NCI-H2196 treated with DMSO at 0.1 percent for 48 hours (cell line): ENCODE measurements at regions not wholly inside any gene's neighbourhood (a gene's known extent, or its start where the extent isn't known, plus 50 kb on each side); places are given as distances from the start of the nearest gene placed in this dataset.

Source experiments
- DNase-seq: peaks from one replicate; lab custom pipeline; 2025; ENCODE audit not compliant: unreplicated experiment; lab: John Stamatoyannopoulos, UW

DNA sequence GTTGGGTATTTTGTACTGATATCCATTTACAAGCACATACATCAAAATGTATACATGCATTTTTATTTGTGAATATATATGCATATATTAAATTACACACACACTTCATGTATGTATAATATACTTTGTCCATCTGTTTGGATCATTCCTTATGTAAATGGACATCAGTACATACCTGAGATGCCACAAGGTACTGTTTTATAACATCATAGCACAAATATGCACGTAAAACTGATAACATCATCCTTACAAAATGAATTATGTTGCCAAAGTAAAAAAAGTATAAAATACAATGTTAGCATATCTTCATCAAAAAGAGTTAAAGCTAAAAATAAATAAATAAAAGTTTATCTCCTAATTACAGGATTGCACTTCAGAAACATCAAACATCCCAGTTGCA is 634.8 kb upstream of the UBE2E2 start:
- DNase-seq, result no peak

DNA sequence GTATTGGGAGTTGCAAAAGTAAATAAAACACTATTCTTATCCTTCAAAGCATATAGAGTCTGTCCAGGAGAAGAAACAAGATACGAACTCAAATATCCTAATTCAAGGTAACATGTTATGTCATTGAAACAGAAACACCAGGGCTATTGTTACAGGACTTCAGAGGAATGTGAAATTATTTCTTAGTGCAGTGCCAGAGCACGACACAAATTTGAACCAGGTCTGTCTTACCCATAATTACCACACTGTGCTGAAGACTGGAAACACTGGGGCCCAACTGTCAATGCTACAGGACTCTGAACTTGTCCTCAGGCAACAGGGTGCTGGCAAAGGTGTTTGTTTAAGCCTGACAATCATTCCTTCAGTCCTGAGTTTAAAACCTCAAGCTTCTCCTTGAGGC is 633.6 kb upstream of the UBE2E2 start:
- no peak for DNase-seq

DNA sequence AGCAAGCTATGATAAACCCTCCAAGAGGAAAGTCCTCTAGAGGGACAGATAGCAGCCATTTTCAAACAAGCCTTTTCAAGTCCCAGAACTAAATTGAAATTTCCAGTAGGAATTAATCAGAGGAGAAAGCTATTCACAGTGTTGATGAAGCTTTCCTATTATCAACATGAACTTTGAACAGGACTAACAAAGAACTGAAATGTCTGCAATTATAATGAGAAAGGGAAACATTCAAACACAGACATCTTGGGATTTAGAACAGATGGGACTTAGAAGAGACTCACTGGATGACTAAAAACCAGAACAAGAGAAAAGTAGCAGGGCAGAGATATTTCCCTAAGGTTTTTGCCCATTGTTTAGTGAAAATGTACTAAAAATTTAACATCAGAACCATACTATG is 622.1 kb upstream of the UBE2E2 start:
- no peak for DNase-seq

DNA sequence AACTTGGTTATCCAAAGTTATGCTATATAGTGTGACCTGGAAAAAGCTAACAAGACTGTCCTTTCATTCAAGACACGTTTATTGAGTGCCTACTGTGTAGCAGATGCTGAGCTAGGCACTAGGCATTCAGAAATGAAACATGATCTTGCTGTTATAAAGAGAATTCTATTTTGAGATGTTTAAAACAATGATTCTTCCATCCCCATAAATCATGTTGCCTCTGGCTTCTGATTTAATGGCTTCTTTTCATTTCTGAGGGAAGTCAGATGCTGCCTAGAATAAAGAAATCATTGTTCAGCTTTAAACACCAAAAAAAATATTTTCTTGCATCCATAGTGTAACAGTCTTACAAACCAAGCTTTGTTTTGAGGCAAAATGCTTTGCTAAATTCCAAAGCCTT is 620.9 kb upstream of the UBE2E2 start:
- DNase-seq, result no peak

DNA sequence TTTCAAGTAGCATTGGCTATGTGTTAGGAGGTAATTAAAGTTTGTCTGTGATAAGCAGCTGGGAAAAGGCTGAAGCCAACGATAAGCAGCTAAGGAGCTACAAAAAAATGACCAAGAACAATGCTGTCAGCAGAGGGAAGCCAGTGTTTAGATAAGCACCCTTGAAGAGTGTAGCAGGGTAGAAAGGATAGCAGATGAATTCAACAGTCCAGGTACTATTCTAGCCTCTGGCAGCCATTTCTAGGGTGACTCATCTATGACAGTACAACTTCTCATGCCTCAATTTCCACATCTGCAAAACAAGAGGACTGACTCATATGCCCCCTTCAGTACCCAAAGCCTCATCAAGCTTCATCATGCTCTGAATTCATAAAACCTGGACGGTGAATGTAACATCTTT is 617.6 kb upstream of the UBE2E2 start:
- no peak for DNase-seq

DNA sequence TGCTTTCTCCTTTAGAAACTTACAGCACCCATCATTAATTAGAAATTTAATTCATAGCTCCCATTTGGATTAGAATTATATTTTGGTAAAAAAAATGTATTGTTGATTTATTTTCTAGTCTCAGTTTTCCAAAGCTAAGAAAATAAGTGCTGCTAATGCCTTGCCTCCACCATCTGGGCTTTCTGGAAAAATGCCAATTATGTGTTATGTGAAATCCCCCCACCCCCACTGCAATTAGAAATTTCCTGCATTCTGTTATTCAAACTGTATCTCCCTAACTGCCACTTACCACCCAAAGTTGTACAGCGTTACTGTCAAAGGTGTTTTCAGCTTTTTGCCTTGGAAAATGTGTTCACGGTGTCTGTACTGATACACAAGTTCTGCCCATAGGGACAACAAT is 617.2 kb upstream of the UBE2E2 start:
- DNase-seq, result no peak

DNA sequence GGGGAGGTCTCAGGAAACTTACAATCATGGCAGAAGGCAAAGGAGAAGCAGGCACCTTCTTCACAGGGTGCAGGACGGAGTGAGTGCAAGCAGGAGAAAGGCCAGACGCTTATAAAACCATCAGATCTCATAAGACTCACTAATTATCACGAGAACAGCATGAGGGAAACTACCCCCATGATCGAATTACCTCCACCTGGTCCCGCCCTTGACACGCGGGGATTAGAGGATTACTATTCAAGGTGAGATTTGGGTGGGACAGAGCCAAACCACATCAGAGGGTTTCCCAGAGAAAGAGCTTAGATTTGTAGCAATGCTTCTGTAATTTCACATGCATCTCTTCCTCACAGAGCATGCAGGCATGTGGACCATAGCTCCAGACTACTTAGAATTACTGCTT is 615.7 kb upstream of the UBE2E2 start:
- DNase-seq, result no peak

DNA sequence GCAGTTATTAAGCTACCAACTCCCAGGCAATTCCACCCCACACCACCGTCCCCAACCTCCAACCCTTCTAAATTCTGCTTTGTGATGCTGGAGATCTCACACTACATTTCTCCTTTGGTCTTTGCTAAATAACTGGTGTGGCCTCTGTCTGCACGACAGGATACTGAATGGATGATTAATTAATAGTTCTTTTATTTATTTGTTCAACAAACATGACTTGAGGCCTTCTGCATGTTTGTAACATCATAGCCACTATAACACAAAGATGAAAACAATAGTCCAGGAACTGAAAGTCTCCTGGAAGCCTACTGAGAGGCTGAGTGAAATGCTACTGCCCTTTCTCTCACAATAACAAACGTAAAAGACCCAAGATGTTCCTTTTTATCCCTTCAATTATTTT is 609.5 kb upstream of the UBE2E2 start:
- no peak for DNase-seq

DNA sequence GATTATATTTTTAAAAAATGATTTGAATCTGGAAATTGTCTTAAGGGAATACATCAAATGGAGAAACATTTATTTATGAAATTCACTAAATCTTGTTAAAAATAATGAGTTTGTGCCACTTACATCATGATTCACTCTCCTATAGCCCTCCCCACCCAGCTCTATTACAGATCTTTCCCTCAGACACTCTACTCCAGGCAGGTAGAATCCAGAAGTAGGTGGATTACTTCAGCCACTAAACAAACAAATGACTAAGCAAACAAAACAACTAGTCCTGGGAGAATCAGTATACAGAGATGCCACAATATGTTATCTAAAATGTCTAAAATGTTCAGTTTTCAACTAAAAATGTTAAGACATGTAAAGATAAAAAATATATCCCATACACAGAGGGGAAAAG is 608.1 kb upstream of the UBE2E2 start:
- DNase-seq, result no peak

DNA sequence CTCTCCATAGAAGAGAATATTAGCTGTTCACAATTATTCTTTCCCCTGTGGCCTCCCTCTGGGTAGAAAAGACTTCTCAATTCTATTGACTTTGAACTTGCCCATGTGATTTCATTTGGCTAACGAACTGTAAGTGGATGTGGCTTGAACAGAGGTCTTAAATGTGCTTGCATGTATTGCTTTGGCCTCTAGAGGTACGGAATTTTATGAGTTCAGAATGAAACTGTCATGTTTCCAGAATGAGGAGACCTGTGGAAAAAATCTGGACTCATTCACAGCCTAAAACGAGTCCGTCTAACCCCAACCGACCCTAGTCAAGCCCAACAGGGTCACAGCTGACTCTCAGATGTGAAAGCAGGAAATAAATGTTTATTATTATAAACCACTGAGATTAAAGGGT is 596.7 kb upstream of the UBE2E2 start:
- DNase-seq, result no peak

DNA sequence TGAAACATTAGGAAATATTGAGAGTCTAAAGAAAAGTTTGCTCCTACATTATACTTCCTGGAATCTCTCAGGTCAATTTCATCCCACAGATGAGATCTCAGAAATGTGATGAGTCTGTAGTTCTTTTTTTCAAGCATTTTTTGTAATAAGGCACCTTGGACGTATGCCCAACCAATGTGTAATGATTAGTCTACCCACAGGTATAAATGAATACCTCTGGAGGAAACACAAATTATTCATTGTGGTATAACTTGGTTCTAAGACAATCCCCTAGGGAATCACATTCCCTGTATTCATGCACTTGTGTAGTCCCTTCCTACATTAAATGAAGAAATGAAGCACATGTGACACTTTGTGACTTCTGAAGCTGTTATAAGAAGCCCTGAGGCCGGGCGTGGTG is 596.2 kb upstream of the UBE2E2 start:
- no peak for DNase-seq

DNA sequence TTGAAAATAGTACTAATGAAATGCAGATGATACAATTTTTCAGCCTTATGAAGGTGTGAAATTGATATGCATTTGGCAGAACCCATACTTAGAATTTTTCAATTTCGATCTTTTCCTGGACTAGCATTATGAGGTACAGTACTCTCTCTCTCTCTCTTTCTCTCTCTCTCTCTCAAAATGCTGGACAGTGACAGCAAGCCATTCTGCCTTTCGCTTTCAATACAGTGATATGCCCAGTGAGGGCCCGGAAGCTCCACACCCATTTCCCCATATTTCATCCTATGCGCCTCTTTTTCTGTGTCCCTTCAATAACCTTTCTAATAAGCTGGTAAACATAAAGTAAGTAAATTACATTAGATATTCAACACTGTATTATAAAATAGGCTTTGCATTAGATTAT is 595.0 kb upstream of the UBE2E2 start:
- DNase-seq, result no peak

DNA sequence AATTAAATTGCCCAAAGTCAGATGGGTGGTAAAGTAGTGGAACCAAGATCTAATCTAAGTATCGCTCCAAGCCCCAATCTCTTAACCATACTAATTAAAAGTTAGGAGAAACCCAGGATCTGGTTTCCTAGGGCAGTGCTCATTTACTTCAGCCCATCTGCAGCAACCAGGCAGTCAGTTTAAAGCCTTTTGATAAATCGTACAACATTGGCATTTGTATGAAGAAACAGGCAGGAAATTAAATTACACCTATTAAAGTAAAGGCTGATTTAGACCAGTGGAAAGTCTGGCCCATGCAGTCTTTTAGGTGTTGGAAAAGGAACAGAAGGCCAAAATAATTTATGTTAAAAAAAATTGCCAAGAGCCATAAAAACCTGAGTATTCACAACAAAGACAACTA is 594.4 kb upstream of the UBE2E2 start:
- no peak for DNase-seq

DNA sequence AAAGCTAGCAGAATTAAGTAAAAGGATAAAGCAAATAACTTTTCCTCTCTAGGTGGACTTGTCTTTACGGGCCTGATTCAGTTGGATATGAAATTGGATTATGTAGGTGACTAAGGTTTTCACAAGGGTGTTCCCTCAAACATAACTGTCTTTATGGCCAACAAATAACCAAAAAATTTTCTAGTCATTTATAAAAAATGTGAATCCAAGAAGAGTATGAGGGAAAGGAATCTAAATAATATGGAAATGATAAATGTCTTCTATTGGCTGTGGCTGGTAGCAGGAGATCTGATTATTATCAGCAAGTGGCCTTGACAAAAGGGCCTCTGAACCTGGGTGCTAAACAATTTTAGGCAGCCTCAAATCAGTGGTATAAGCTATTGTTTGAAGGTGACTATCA is 594.0 kb upstream of the UBE2E2 start:
- DNase-seq, result no peak

DNA sequence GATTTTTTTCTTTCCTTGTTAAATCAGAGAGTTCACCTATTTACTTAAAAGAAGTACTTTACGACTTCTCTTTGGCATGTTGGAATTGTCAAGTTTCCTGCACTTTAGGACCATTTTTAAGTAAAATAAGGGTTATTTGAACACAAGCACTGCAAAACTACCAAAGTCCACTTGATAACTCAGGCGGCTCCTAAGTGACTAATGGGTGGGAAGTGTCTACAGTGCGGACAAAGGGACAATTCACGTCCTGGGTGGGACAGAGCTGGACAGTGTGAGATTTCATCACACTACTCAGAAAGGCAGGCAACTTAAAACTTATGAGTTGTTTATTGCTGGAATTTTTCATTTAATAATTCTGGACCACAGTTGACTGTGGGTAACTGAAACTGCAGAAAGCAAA is 590.2 kb upstream of the UBE2E2 start:
- no peak for DNase-seq

DNA sequence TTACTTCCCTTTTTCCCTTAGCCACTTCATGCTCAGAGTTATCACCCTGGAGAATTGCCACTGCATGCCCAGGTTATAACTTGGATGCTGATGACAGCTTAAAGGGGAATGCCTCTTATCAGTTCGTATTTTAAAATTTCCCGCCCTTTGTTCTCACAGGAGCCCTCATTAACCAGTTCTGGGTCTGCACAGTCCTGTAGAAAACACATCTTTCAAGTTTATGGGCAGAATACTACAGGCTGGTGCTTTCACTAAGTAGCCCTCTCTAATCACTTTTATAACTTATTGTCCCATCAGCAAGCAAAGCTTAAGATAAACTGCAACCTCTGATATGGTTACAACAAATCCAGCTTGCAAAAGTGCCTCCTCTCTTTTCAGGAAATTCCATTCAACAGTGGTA is 587.3 kb upstream of the UBE2E2 start:
- DNase-seq, result no peak

DNA sequence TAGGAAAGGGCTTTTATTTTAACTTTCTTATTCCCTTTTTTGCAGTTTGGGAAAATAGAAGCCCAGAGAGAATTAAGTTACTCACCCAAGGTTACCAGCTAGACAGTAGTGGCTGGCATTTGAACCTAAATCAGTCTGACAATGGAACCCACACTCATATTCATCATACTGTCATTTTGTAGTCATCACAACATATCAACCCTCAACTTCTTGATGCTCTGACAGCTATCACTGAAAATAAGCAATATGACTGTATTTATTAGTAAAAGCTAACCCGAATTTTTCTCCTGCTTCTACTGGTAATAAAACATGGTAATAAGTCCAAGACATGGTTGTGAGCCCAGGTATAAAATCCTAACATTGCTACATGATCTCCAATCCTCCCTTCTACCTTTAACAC is 585.8 kb upstream of the UBE2E2 start:
- no peak for DNase-seq

DNA sequence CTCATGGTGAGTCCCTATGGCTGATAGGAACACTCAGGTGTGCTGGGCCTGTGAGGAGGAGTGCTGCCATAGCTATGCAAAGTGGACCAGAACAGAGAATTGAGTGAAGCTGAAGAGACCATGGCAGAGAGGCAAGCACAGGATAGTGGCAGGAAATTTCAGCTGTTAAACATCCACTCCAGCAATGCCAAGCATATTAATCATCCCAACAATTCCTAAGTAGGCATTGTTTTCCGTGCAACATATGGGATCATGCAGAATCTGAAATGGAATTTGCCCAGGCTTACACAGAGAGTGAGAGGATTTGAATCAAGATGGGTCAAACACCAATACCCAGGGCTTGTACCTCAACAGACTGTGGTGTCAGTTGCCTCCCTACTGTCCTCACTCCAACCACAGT is 582.6 kb upstream of the UBE2E2 start:
- DNase-seq, result no peak

DNA sequence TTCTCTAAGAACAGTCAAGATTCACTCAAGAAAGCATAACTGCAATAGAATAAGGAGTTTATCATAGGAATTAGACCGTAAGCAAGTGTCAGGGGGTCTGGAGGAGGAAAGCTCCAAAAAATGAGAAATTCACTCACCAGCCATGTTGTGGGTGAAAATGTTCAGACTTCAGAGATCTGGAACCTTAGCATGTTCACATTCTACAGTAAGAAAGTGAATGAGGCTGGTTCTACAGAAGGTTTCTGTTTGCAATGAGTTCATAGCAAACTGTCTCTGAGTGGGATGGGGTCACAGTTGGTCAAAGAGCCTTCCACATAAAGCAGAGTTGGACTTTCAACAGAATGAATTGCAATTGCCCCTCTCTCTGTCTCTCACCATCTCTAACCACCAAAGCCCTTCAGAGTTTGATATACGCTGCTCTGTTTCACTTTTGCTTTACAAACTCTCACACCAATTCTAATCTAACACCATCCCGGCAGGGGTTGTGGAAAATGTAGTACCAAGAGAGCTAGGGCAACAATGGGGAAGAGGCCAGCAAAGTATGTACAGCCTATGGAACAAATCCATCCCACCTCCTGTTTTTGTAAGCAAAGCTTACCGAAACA is 581.8 kb upstream of the UBE2E2 start:
- DNase-seq, result no peak

DNA sequence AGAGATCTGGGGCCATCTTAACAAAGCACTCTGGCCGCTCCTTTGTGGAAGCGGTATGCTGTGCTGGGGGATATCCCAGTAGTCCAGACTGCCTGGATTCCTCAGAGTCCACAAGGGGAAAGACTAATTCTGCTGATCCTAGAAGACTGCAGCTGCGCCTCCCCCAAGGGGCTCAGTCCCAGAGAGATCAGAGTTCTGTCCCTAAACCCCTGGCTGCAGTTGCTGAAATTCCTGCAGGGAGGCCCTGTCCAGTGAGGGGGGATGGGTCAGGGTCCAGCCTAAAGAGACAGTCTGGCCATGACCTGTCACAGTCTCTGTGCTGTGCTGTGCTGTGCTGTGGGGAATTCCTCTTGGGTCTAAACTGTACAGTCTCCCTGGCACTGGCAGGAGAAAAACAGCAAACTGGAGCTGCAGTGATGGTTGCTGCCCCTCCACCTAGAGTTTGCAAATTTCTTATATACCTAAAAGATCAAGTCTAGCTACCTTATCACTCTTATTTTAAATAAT is 575.1 kb upstream of the UBE2E2 start:
- no peak for DNase-seq

DNA sequence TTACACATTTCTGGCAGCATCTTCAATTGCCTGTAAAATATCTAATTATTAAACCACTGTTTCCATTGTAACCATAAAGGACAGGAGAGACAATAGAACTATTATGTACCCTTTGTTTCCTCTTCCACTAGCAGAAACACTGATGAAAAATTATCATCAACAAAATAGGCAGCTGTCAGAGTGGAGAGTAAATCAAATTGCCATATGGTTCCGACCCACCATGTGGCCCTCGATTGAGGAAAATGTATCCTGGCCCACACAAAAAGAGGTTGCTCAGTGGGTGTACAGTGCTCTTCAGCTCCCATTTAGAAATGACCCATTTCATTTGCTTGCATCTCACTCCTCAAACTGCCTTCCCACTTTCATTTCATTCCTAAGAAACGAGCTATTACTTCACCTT is 570.6 kb upstream of the UBE2E2 start:
- DNase-seq, result no peak

DNA sequence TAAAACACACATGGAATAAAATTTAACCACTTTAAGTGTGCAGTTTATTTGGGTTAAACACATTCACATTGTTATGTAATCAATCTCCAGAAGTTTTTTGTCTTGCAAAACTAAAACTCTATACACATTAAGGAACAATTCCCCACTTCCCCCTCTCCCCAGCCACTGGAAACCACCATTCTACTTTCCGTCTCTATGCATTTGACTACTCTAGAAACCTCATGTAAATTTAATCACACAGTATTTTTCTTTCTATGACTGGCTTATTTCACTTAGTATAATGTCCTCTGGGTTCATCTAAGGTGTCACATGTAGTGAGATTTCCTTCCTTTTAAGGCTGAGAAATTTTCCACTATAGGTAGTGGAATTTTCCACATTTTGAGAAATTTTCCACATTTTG is 568.7 kb upstream of the UBE2E2 start:
- no peak for DNase-seq

DNA sequence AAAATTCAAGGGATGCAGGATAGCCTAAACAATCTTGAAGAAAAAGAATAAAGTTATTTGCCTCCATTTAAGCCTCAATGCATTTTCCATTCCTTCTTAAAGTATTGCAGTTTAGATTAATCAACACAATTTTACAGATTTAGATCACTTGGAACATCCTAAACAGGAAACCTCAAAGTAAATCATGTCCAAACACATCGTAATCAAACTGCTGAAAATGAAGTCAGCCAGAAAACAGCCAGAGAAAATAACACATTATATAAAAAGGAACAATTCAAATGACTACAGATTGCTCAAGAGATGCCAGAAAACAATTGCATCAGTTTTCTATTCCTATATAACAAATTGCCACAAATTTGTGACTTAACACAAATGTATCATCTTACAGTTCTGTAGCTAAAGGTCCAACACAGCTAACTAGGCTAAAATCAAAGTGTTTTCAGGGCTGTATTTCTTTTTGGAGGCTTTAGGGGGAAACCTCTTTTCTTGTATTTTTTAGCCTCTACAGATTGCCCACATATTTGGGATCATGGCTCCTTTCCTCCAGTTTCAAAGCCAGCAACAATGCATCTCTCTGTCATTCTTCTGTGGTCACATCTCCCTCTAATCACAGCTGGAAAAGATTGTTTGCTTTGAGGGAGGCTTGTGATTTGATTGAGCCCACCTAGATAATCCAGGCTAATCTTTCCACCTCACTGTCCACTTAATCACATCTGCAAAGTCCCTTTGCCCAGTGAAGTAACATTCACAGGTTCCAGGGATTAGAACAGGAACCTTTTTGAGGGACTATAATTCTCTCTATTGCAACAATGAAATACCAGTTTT is 543.3 kb upstream of the UBE2E2 start:
- DNase-seq, result no peak
